ENCODE measurements at regions not wholly inside any gene's neighbourhood (a gene's known extent, or its start where the extent isn't known, plus 50 kb on each side); places are given as distances from the start of the nearest gene placed in this dataset.

DNA sequence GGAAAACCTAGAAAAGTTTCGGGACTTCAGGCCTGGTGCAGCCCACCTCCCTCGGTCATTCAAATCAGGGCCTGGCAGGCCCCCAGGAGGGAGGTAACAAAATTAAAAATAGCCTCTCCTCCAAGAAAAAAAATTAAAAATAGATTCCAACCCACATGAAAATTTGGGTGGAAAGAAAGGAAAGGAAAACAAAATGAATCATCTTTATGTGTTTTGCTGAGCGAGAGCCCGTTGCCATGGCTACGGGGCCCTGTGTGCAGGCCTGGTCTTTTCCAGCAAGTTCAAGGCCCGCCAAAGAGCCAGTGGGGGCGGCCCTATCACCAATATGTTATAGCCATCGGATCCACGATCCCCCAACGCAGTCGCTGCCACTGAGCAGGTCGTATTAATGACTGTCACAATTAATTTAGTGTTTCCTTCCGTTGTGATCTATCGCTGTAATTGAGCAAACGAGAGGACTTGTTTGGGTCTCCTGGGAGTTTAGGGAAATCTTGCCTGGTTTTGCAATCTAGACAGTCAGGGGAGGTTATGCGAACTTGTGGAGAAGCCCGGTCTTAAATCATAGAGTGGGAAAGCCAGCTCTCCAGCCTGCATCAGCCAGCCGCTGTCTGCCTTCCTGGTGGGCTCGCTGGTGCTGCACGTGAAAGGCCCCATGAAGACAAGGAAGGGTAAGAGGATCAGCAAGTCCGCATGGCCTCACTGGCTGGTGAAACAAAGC lies 452.4 kb downstream of the BCOR start:
- Histone ChIP-seq H3K4me3 (ENCODE audit: low read length) (no peak overlapping the region), H3K4me1 (ENCODE audit: control insufficient read depth, insufficient read depth, low read length) (peaks cover 4% of the 10 kb centered on the region), H3K27me3 (ENCODE audit: control insufficient read depth, insufficient read depth, low read length) (no peaks in the 10 kb centered on the region), H3K36me3 (ENCODE audit: control insufficient read depth, insufficient read depth, low read length) (no peaks in the 10 kb centered on the region), H3K9me3 (ENCODE audit: control insufficient read depth, low read depth, low read length) (no peaks in the 10 kb centered on the region), H3K27ac (ENCODE audit: low read length) (peak overlapping the region; percentile 23)
- peak; percentile 26 to 36 for DNase-seq
- no CpG with 5 or more reads among the region's 21 CpGs for WGBS (ENCODE audit: insufficient coverage, low lambda C conversion rate)

DNA sequence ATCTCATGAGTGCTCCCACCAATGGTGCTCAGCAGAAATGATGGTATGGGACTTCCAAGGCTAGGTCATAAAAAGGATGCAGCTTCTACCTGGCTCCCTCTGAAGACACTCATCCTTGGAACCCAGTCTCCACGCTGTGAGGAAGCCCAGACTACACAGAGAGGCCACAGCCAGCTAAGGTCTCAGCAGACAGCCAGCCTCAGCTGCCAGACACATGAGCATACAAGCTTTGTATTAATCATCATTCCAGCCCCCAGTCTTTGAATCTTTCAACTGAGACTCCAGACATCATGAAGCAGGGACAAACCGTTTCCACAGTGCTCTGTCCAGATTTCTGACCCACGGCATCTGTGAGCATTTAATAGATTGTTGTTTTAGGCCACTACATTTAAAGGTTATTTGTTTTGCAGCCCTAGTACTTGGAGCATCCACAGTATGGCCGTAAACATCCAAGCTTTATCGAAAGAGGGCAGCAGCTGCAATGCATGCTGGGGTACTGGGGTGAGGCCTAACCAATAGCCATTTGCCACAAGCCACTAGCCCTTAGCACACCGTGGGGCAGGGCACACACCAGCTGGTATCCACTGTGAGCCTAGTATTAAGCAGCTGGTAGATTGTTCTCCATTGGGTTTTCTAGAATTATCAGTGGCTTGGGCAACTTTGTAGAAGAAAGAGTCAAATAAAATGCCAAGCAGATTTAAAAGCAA lies 449.1 kb downstream of the BCOR start:
- no CpG with 5 or more reads among the region's 6 CpGs for WGBS (ENCODE audit: insufficient coverage, low lambda C conversion rate)
- Histone ChIP-seq H3K4me1 (ENCODE audit: control insufficient read depth, insufficient read depth, low read length) (peaks cover 5% of the 10 kb centered on the region), H3K27ac (ENCODE audit: low read length) (no peak overlapping the region), H3K9me3 (ENCODE audit: control insufficient read depth, low read depth, low read length) (no peaks in the 10 kb centered on the region), H3K27me3 (ENCODE audit: control insufficient read depth, insufficient read depth, low read length) (no peaks in the 10 kb centered on the region), H3K36me3 (ENCODE audit: control insufficient read depth, insufficient read depth, low read length) (no peaks in the 10 kb centered on the region), H3K4me3 (ENCODE audit: low read length) (no peak overlapping the region)
- no peak for DNase-seq

DNA sequence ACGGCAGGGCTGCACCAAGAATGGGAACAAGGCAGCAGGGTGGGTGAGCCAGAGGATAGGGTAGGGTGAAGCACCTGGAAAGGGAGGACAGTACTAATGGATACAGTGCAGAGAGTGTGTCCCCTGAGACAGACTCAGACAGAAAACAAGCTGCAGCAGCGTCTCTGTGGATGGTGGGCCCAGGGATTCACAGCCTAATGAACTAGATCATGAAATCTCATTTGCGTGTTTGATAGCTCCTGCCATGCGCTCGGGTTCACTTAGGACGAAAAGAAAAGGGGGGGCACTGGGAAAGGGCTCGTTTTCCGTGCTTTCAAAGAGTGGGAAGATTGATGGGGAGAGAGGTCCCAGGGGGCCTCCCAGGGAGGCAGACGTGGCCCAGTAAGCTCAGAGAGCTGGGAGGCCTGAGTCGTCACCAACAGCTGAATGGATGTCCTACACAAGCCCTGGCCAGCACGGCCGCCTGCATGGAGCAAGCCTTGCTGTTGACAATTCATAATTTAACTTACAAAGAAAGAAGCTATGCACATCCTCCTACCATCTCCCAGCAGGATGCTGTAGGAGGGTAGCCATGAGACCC lies 446.9 kb downstream of the BCOR start:
- H3K27ac ChIP-seq (ENCODE audit: low read length) = no peak overlapping the region
- H3K27me3 ChIP-seq (ENCODE audit: control insufficient read depth, insufficient read depth, low read length) = no peaks in the 10 kb centered on the region
- H3K4me1 ChIP-seq (ENCODE audit: control insufficient read depth, insufficient read depth, low read length) = peaks cover 5% of the 10 kb centered on the region
- H3K9me3 ChIP-seq (ENCODE audit: control insufficient read depth, low read depth, low read length) = no peaks in the 10 kb centered on the region
- no peak for DNase-seq
- no peaks in the 10 kb centered on the region for H3K36me3 ChIP-seq (ENCODE audit: control insufficient read depth, insufficient read depth, low read length)
- no CpG with 5 or more reads among the region's 12 CpGs for WGBS (ENCODE audit: insufficient coverage, low lambda C conversion rate)
- no peak overlapping the region for H3K4me3 ChIP-seq (ENCODE audit: low read length)

DNA sequence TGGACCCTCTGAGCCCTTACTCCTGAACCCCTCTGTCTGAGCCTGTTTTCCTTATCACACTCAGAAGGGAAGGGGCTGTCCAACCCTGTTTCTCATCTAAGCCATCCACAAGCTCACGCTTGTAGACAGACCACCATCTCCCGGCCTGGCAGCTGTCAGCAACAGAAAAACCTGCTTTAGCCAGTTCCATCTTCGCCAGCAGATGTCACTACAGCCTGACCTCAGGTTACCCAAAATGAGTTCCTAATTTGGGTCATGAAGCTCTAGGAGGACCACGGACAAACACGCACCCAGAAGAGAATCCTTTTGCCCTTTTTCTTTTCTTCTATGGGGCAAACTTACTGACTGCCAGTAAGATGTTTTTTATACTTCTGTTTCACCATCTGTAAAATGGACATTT lies 445.4 kb downstream of the BCOR start:
- no peaks in the 10 kb centered on the region for H3K27me3 ChIP-seq (ENCODE audit: control insufficient read depth, insufficient read depth, low read length)
- no CpG with 5 or more reads among the region's 5 CpGs for WGBS (ENCODE audit: insufficient coverage, low lambda C conversion rate)
- no peaks in the 10 kb centered on the region for H3K36me3 ChIP-seq (ENCODE audit: control insufficient read depth, insufficient read depth, low read length)
- H3K4me3 ChIP-seq (ENCODE audit: low read length) = no peak overlapping the region
- DNase-seq = no peak
- no peaks in the 10 kb centered on the region for H3K9me3 ChIP-seq (ENCODE audit: control insufficient read depth, low read depth, low read length)
- H3K4me1 ChIP-seq (ENCODE audit: control insufficient read depth, insufficient read depth, low read length) = peaks cover 5% of the 10 kb centered on the region
- no peak overlapping the region for H3K27ac ChIP-seq (ENCODE audit: low read length)

DNA sequence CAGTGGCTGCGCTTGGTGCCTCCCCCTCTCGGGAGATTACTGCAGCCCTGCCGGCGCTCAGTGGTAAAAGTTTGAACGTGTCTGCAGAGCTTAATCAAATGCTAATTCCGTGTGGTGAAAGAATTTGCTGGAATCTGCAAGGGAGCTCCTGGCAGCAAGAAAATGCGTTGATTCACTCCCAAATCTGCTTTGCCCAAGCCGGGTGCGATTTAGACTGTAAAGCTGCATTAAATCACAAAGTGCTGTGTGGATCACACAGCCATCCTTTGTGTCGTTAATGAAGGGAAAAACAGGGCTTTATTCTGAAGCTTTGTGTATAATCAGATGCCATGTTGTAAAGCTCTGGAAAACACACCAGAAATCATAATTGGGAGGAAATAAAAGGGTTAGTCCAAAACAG lies 444.1 kb downstream of the BCOR start:
- H3K4me1 ChIP-seq (ENCODE audit: control insufficient read depth, insufficient read depth, low read length) = peaks cover 5% of the 10 kb centered on the region
- no peaks in the 10 kb centered on the region for H3K36me3 ChIP-seq (ENCODE audit: control insufficient read depth, insufficient read depth, low read length)
- WGBS (ENCODE audit: insufficient coverage, low lambda C conversion rate) = no CpG with 5 or more reads among the region's 10 CpGs
- H3K4me3 ChIP-seq (ENCODE audit: low read length) = no peak overlapping the region
- no peak for DNase-seq
- no peaks in the 10 kb centered on the region for H3K9me3 ChIP-seq (ENCODE audit: control insufficient read depth, low read depth, low read length)
- no peaks in the 10 kb centered on the region for H3K27me3 ChIP-seq (ENCODE audit: control insufficient read depth, insufficient read depth, low read length)
- H3K27ac ChIP-seq (ENCODE audit: low read length) = no peak overlapping the region

DNA sequence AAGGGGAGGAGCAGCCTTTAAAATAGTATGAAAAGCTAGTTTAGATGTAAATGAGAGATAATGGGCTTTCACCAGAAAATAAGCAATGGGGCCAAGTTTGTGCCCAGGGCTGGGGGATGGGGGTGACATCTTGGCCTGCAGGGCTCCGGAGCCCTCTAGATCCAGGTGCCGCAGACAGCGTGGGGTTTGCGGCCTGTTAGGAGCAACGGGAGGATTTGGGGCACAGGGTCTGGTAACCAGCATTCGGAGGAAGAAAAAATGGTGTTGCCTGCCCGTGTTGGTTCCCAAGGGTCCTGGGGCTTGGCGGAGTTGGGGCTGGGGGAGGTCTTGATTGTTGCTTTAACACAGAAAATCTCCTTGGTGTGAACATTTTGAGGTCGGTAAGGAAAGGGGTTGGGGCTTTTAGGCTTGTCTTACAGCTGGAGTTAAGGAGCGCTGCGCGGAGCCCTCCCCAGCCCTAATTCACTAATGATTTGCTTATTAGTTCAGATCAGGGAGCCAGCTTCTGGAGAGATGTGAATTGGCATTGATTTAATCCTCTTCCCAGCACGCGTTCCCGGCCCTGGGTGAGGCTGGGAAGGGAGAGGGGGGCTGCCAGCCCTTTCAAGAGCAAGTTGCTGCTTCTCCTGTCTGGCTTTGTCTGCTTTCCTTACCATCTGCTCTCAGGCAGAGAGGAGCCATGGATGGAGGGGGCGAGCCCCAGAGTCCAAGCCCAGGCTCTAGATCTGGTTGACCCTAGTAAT lies 443.4 kb downstream of the BCOR start:
- Histone ChIP-seq H3K4me1 (ENCODE audit: control insufficient read depth, insufficient read depth, low read length) (peaks cover 5% of the 10 kb centered on the region), H3K9me3 (ENCODE audit: control insufficient read depth, low read depth, low read length) (no peaks in the 10 kb centered on the region), H3K27ac (ENCODE audit: low read length) (no peak overlapping the region), H3K36me3 (ENCODE audit: control insufficient read depth, insufficient read depth, low read length) (no peaks in the 10 kb centered on the region), H3K27me3 (ENCODE audit: control insufficient read depth, insufficient read depth, low read length) (no peaks in the 10 kb centered on the region), H3K4me3 (ENCODE audit: low read length) (no peak overlapping the region)
- DNase-seq = no peak
- WGBS (ENCODE audit: insufficient coverage, low lambda C conversion rate) = no CpG with 5 or more reads among the region's 16 CpGs

DNA sequence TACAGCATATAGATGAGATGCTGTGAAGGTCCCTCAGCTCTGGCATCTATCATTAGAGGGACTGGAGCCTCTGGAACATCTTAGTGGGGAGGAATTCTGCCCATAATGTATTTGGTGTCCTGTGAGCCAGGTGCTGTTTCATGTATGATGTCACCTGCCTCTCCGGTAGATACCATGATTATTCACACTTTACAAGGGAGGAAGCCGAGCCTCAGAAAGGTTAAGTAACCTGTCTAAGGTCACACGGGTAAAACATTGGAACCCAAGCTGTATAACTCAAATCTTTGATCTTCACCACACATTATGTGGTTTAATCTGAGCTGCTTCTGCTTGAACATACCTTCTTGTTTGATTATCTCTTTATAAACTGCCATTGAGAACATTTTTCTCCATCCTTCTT lies 442.8 kb downstream of the BCOR start:
- Histone ChIP-seq H3K4me1 (ENCODE audit: control insufficient read depth, insufficient read depth, low read length) (peaks cover 5% of the 10 kb centered on the region), H3K27ac (ENCODE audit: low read length) (no peak overlapping the region), H3K9me3 (ENCODE audit: control insufficient read depth, low read depth, low read length) (no peaks in the 10 kb centered on the region), H3K36me3 (ENCODE audit: control insufficient read depth, insufficient read depth, low read length) (no peaks in the 10 kb centered on the region), H3K4me3 (ENCODE audit: low read length) (no peak overlapping the region), H3K27me3 (ENCODE audit: control insufficient read depth, insufficient read depth, low read length) (no peaks in the 10 kb centered on the region)
- no peak for DNase-seq
- WGBS (ENCODE audit: insufficient coverage, low lambda C conversion rate) = no CpG with 5 or more reads among the region's 3 CpGs

DNA sequence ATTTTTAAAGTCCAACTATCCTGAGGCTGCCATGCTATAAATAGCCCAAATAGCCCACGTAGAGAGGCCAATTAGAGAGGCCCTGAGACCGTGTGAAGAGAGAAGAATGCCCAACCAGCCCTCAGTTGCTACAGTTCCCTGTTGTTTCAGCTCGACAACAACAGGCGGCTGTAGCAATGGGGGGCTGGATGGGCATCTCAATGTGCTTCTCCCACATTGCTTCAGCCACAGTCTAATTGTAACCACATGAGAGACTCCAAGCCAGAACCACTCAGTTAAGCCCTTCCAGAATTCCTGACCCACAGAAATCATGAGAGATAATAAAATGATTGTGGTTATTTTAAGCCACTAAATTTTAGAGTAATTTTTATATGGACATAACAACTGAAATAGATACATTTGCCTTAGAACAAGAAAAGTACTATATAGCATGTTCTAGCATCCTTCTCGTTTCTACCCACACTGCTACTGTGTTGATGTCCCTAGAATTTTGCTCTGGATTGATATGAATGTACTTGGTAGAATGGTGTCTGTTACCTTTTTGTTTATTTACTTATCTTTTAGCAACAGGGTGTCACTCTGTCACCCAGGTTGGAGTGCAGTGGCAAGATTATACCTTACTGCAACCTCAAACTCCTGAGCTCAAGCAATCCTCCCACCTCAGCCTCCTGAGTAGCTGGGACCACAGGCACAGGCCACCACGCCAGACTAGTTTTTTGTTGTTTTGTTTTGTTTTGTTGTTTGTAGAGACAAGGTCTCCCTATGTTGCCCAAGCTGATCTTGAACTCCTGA lies 436.4 kb downstream of the BCOR start:
- Histone ChIP-seq H3K4me1 (ENCODE audit: control insufficient read depth, insufficient read depth, low read length) (no peaks in the 10 kb centered on the region), H3K9me3 (ENCODE audit: control insufficient read depth, low read depth, low read length) (no peaks in the 10 kb centered on the region), H3K4me3 (ENCODE audit: low read length) (no peak overlapping the region), H3K27ac (ENCODE audit: low read length) (no peak overlapping the region), H3K36me3 (ENCODE audit: control insufficient read depth, insufficient read depth, low read length) (no peaks in the 10 kb centered on the region), H3K27me3 (ENCODE audit: control insufficient read depth, insufficient read depth, low read length) (no peaks in the 10 kb centered on the region)
- no peak for DNase-seq
- WGBS (ENCODE audit: insufficient coverage, low lambda C conversion rate) = no CpG with 5 or more reads among the region's 6 CpGs

DNA sequence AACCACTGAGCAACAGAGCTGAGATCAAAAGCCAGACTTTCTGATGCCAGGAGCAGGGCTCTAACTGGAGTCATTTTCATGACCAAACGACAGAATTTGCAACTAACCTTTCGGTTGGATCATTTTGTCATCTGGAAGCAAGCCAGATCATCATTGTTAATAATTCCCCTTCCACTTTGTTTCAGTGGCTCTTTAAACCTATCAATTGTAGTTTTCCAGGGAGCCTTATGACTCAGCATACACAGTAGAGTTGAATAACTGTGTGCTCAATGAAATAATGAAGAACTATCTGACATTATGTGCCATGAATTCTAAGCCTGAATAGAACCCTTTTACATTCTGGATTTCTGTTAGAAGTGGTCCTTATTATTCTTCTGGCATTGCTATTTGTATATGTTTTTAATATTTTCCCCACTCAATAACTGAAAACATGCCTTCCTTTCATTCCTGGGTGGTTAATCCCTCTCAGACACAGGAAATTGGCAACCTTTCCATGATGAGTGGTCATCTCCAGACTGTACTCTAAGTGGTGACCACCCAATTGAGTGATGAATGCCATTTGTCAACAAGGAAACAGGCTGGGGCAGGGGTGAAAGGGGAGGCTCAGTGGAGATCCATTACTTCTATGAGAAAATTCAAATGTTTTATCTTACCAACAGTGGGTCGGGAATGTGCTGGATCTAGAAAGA lies 431.8 kb downstream of the BCOR start:
- no CpG with 5 or more reads among the region's 3 CpGs for WGBS (ENCODE audit: insufficient coverage, low lambda C conversion rate)
- no peak overlapping the region for H3K27ac ChIP-seq (ENCODE audit: low read length)
- H3K4me3 ChIP-seq (ENCODE audit: low read length) = no peak overlapping the region
- no peaks in the 10 kb centered on the region for H3K36me3 ChIP-seq (ENCODE audit: control insufficient read depth, insufficient read depth, low read length)
- no peak for DNase-seq
- no peaks in the 10 kb centered on the region for H3K27me3 ChIP-seq (ENCODE audit: control insufficient read depth, insufficient read depth, low read length)
- H3K4me1 ChIP-seq (ENCODE audit: control insufficient read depth, insufficient read depth, low read length) = no peaks in the 10 kb centered on the region
- H3K9me3 ChIP-seq (ENCODE audit: control insufficient read depth, low read depth, low read length) = no peaks in the 10 kb centered on the region
